CD4-positive, CD25-positive, alpha-beta regulatory T cell (primary cell): ENCODE measurements at regions not wholly inside any gene's neighbourhood (a gene's known extent, or its start where the extent isn't known, plus 50 kb on each side); places are given as distances from the start of the nearest gene placed in this dataset.

Source experiments
- ATAC-seq, 2 donors: fragments of 150-1000 bp; cut with Tn5 transposase; one replicate each; pipeline ENCODE4 v1.10.0; 2021; ENCODE audit warnings: low read depth in 2 of 2, moderate number of reproducible peaks in 2 of 2, moderate library complexity in 1 of 2
- DNase-seq, 3 donors: peaks; one replicate each; pipeline versions ENCODE4 v3.0.0 to v3.0.0-alpha.2; 2012 to 2022; ENCODE audit warnings: mixed read lengths in 1 of 3
- H3K27ac ChIP-seq: one replicate; pipeline ENCODE4 v1.7.0; 2013; ENCODE audit warnings: mild to moderate bottlenecking, low read length; ENCODE audit not compliant: insufficient read depth, poor library complexity, severe bottlenecking
- H3K27me3 ChIP-seq: one replicate; pipeline ENCODE4 v1.7.0; 2013; ENCODE audit warnings: low read length; ENCODE audit not compliant: control insufficient read depth, insufficient read depth
- H3K36me3 ChIP-seq: one replicate; pipeline ENCODE4 v1.7.0; 2013; ENCODE audit warnings: mild to moderate bottlenecking, low read length, moderate library complexity; ENCODE audit not compliant: control insufficient read depth, insufficient read depth
- H3K4me1 ChIP-seq: 2 replicates; pipeline ENCODE4 v1.7.0; 2013; ENCODE audit warnings: mild to moderate bottlenecking, low read length; ENCODE audit not compliant: insufficient read depth, control insufficient read depth, poor library complexity, severe bottlenecking
- H3K4me3 ChIP-seq: one replicate; pipeline ENCODE4 v1.7.0; 2013; ENCODE audit warnings: low read depth, mild to moderate bottlenecking, low read length, moderate library complexity
- H3K9me3 ChIP-seq, 2 experiments: 1 replicate in 1 of 2; 2 replicates in 1 of 2; pipeline ENCODE4 v1.7.0; 2013; ENCODE audit warnings: low read length in 2 of 2, mild to moderate bottlenecking in 1 of 2, moderate library complexity in 1 of 2; ENCODE audit not compliant: control insufficient read depth in 2 of 2
- H3K27ac Mint-ChIP-seq, 3 donors: one replicate each; pipeline ENCODE4 v1.8.0; 2020 to 2022; ENCODE audit warnings: mild to moderate bottlenecking in 3 of 3, mixed read lengths in 3 of 3, moderate library complexity in 2 of 3
- H3K27me3 Mint-ChIP-seq: one replicate; pipeline ENCODE4 v1.8.0; 2022; ENCODE audit warnings: mild to moderate bottlenecking, mixed read lengths
- H3K36me3 Mint-ChIP-seq: one replicate; pipeline ENCODE4 v1.8.0; 2020; ENCODE audit warnings: mixed read lengths
- H3K4me1 Mint-ChIP-seq, 4 donors: one replicate each; pipeline ENCODE4 v1.8.0; 2020 to 2022; ENCODE audit warnings: mixed read lengths in 4 of 4, mild to moderate bottlenecking in 1 of 4
- H3K4me3 Mint-ChIP-seq, 4 donors: one replicate each; pipeline ENCODE4 v1.8.0; 2020 to 2022; ENCODE audit warnings: mild to moderate bottlenecking in 4 of 4, mixed read lengths in 4 of 4, moderate library complexity in 3 of 4
- H3K9me3 Mint-ChIP-seq, 7 donors: one replicate each; pipeline ENCODE4 v1.8.0; 2020 to 2022; ENCODE audit warnings: mixed read lengths in 7 of 7, mild to moderate bottlenecking in 3 of 7, moderate library complexity in 2 of 7

GRCh38 chr4:155599085-155599484 lies 67.6 kb upstream of the GUCY1A1 start:
- H3K36me3 Mint-ChIP-seq: no peaks in the 10 kb centered on the region

GRCh38 chr4:155597933-155598451 lies 68.7 kb upstream of the GUCY1A1 start:
- Mint-ChIP-seq H3K4me3 (no peak overlapping the region), H3K36me3 (no peaks in the 10 kb centered on the region), H3K4me1 (no peaks in the 10 kb centered on the region), H3K27ac (no peak overlapping the region), H3K27me3 (no peaks in the 10 kb centered on the region), H3K9me3 (peaks cover 0 to 3% (median 0%) of the 10 kb centered on the region in 7 donors)
- DNase-seq (no peak), ATAC-seq (no peak)
- Histone ChIP-seq H3K36me3 (no peaks in the 10 kb centered on the region), H3K27me3 (no peaks in the 10 kb centered on the region), H3K27ac (no peak overlapping the region), H3K4me1 (no peaks in the 10 kb centered on the region), H3K4me3 (no peak overlapping the region), H3K9me3 (no peaks in the 10 kb centered on the region)

More at GRCh38 chr4:155599085-155599484, 67.6 kb upstream of the GUCY1A1 start:
- no peak overlapping the region for H3K27ac ChIP-seq
- ATAC-seq (no peak), DNase-seq (no peak)
- no peaks in the 10 kb centered on the region for H3K36me3 ChIP-seq
- Mint-ChIP-seq H3K4me3 (no peak overlapping the region), H3K4me1 (no peaks in the 10 kb centered on the region), H3K9me3 (peaks cover 0 to 3% (median 0%) of the 10 kb centered on the region in 7 donors), H3K27me3 (no peaks in the 10 kb centered on the region), H3K27ac (no peak overlapping the region)
- H3K4me3 ChIP-seq: no peak overlapping the region
- H3K9me3 ChIP-seq: no peaks in the 10 kb centered on the region
- H3K4me1 ChIP-seq: no peaks in the 10 kb centered on the region
- no peaks in the 10 kb centered on the region for H3K27me3 ChIP-seq

- H3K27ac ChIP-seq: no peak overlapping the region
- H3K4me1 Mint-ChIP-seq: no peaks in the 10 kb centered on the region
Observed at GRCh38 chr4:155597281-155597680, 69.4 kb upstream of the GUCY1A1 start.

GRCh38 chr4:155593793-155594192 lies 72.9 kb upstream of the GUCY1A1 start:
- Histone ChIP-seq H3K4me1 (no peaks in the 10 kb centered on the region), H3K4me3 (no peak overlapping the region), H3K27me3 (no peaks in the 10 kb centered on the region), H3K36me3 (no peaks in the 10 kb centered on the region), H3K9me3 (no peaks in the 10 kb centered on the region), H3K27ac (no peak overlapping the region)
- Mint-ChIP-seq H3K4me3 (no peak overlapping the region), H3K9me3 (peaks cover 0 to 3% (median 0%) of the 10 kb centered on the region in 7 donors), H3K27me3 (no peaks in the 10 kb centered on the region), H3K27ac (no peak overlapping the region), H3K4me1 (no peaks in the 10 kb centered on the region), H3K36me3 (no peaks in the 10 kb centered on the region)
- DNase-seq (no peak), ATAC-seq (no peak)

More at GRCh38 chr4:155597281-155597680, 69.4 kb upstream of the GUCY1A1 start:
- no peaks in the 10 kb centered on the region for H3K27me3 Mint-ChIP-seq
- Histone ChIP-seq H3K36me3 (no peaks in the 10 kb centered on the region), H3K4me1 (no peaks in the 10 kb centered on the region), H3K9me3 (no peaks in the 10 kb centered on the region), H3K27me3 (no peaks in the 10 kb centered on the region), H3K4me3 (no peak overlapping the region)
- DNase-seq (no peak), ATAC-seq (no peak)
- no peak overlapping the region for H3K4me3 Mint-ChIP-seq
- H3K9me3 Mint-ChIP-seq: peaks cover 0 to 2% (median 0%) of the 10 kb centered on the region in 7 donors
- no peaks in the 10 kb centered on the region for H3K36me3 Mint-ChIP-seq
- H3K27ac Mint-ChIP-seq: no peak overlapping the region

GRCh38 chr4:155592938-155593297 lies 73.7 kb upstream of the GUCY1A1 start:
- Mint-ChIP-seq H3K27ac (no peak overlapping the region), H3K36me3 (no peaks in the 10 kb centered on the region), H3K9me3 (peaks cover 0 to 3% (median 0%) of the 10 kb centered on the region in 7 donors), H3K4me1 (no peaks in the 10 kb centered on the region), H3K4me3 (no peak overlapping the region), H3K27me3 (no peaks in the 10 kb centered on the region)
- DNase-seq (no peak), ATAC-seq (no peak)
- H3K4me1 ChIP-seq: no peaks in the 10 kb centered on the region
- no peaks in the 10 kb centered on the region for H3K27me3 ChIP-seq
- no peak overlapping the region for H3K4me3 ChIP-seq
- no peaks in the 10 kb centered on the region for H3K9me3 ChIP-seq
- no peak overlapping the region for H3K27ac ChIP-seq
- no peaks in the 10 kb centered on the region for H3K36me3 ChIP-seq

GRCh38 chr4:155592179-155592937 lies 74.3 kb upstream of the GUCY1A1 start:
- Mint-ChIP-seq H3K36me3 (no peaks in the 10 kb centered on the region), H3K27ac (no peak overlapping the region), H3K27me3 (no peaks in the 10 kb centered on the region), H3K4me1 (no peaks in the 10 kb centered on the region), H3K9me3 (peaks cover 0 to 3% (median 0%) of the 10 kb centered on the region in 7 donors), H3K4me3 (no peak overlapping the region)
- no peaks in the 10 kb centered on the region for H3K9me3 ChIP-seq
- DNase-seq: no peak
- no peak for ATAC-seq
- H3K27ac ChIP-seq: no peak overlapping the region
- H3K27me3 ChIP-seq: no peaks in the 10 kb centered on the region
- H3K4me3 ChIP-seq: no peak overlapping the region
- no peaks in the 10 kb centered on the region for H3K36me3 ChIP-seq
- H3K4me1 ChIP-seq: no peaks in the 10 kb centered on the region

- H3K4me1 Mint-ChIP-seq: no peaks in the 10 kb centered on the region
Observed at GRCh38 chr4:155591738-155592143, 74.9 kb upstream of the GUCY1A1 start.

More at GRCh38 chr4:155591738-155592143, 74.9 kb upstream of the GUCY1A1 start:
- ATAC-seq (no peak), DNase-seq (no peak)
- Mint-ChIP-seq H3K4me3 (no peak overlapping the region), H3K27me3 (no peaks in the 10 kb centered on the region), H3K27ac (no peak overlapping the region), H3K9me3 (peaks cover 0 to 3% (median 0%) of the 10 kb centered on the region in 7 donors), H3K36me3 (no peaks in the 10 kb centered on the region)
- Histone ChIP-seq H3K36me3 (no peaks in the 10 kb centered on the region), H3K27me3 (no peaks in the 10 kb centered on the region), H3K4me1 (no peaks in the 10 kb centered on the region), H3K4me3 (no peak overlapping the region), H3K27ac (no peak overlapping the region), H3K9me3 (no peaks in the 10 kb centered on the region)
